ENCODE measurements at regions not wholly inside any gene's neighbourhood (a gene's known extent, or its start where the extent isn't known, plus 50 kb on each side); places are given as distances from the start of the nearest gene placed in this dataset.

GRCh38 chr10:121048749-121049148 is 197.6 kb downstream of the WDR11 start:
- no peaks in the 10 kb centered on the region for H3K79me2 ChIP-seq (ENCODE audit: insufficient read depth, low read length)
- H4K20me1 ChIP-seq (ENCODE audit: insufficient read depth), result no peaks in the 10 kb centered on the region
- no peak overlapping the region for H3K9ac ChIP-seq (ENCODE audit: low read length)
- H3K4me3 ChIP-seq (replicated peaks in 1 of 2; ENCODE audit: low read depth in 1 of 2, low read length in 2 of 2), result no peak overlapping the region
- no peaks in the 10 kb centered on the region for H3K36me3 ChIP-seq (ENCODE audit: control insufficient read depth in 1 of 2, insufficient read depth in 2 of 2, low read length in 2 of 2)
- no peak overlapping the region for H3K27ac ChIP-seq (ENCODE audit: low read depth, low read length)
- no peak for DNase-seq (ENCODE audit: low read depth, low spot score)
- H3K27me3 ChIP-seq (ENCODE audit: insufficient read depth, low read length), result no peaks in the 10 kb centered on the region
- no peaks in the 10 kb centered on the region for H3K9me3 ChIP-seq (ENCODE audit: control insufficient read depth in 1 of 2, insufficient read depth in 1 of 2, low read depth in 1 of 2, low read length in 2 of 2)
- RAD21 ChIA-PET (ENCODE audit: low non-redundant PET in 1 of 2, low total read pairs in 2 of 2, uncharacterized antibody in 2 of 2, unreplicated experiment in 2 of 2), result no interaction called here
- POLR2A ChIA-PET, result no interaction called here
- no peak overlapping the region for H2AFZ ChIP-seq (ENCODE audit: low read depth, low read length, poor library complexity, severe bottlenecking)
- no peak for TF ChIP-seq EZH2 (IDR thresholded peaks at IDR 0.05)
- no peak for TF ChIP-seq ATF3 (IDR thresholded peaks at IDR 0.05)
- no peak for TF ChIP-seq ZNF274 (IDR thresholded peaks at IDR 0.05; ENCODE audit: low read depth, low read length)
- TF ChIP-seq FOSL1 (IDR thresholded peaks at IDR 0.05; ENCODE audit: low read depth), result no peak
- no peak for TF ChIP-seq JUND (IDR thresholded peaks at IDR 0.05)
- no peak for TF ChIP-seq MAX (IDR thresholded peaks at IDR 0.05)
- TF ChIP-seq ZFX (IDR thresholded peaks at IDR 0.05), result no peak
- TF ChIP-seq ELF1 (IDR thresholded peaks at IDR 0.05; ENCODE audit: borderline replicate concordance, low read depth), result no peak
- no peak for TF ChIP-seq SIN3A (IDR thresholded peaks at IDR 0.05; ENCODE audit: low read depth)
- TF ChIP-seq CBX3 (IDR thresholded peaks at IDR 0.05; ENCODE audit: low read depth), result no peak
- no TSS peak for BruUV-seq (replicated peaks)
- H3K9me2 ChIP-seq (ENCODE audit: insufficient read depth), result no peaks in the 10 kb centered on the region
- no peak for ATAC-seq
- CTCF ChIA-PET, result no interaction called here
- no peaks in the 10 kb centered on the region for H3K4me1 ChIP-seq (ENCODE audit: control insufficient read depth in 1 of 2, insufficient read depth in 2 of 2, low read length in 2 of 2)
- intact Hi-C loops (cut with micrococcal nuclease), result no loop called here
- H3K4me2 ChIP-seq (ENCODE audit: low read length), result no peak overlapping the region

GRCh38 chr10:121049489-121049888 is 198.3 kb downstream of the WDR11 start:
- no TSS peak for BruUV-seq (replicated peaks)
- intact Hi-C loops (cut with micrococcal nuclease), result no loop called here
- H3K9me3 ChIP-seq (ENCODE audit: control insufficient read depth in 1 of 2, insufficient read depth in 1 of 2, low read depth in 1 of 2, low read length in 2 of 2), result no peaks in the 10 kb centered on the region
- TF ChIP-seq ZNF274 (IDR thresholded peaks at IDR 0.05; ENCODE audit: low read depth, low read length), result no peak
- H3K4me3 ChIP-seq (replicated peaks in 1 of 2; ENCODE audit: low read depth in 1 of 2, low read length in 2 of 2), result no peak overlapping the region
- H3K4me1 ChIP-seq (ENCODE audit: control insufficient read depth in 1 of 2, insufficient read depth in 2 of 2, low read length in 2 of 2), result no peaks in the 10 kb centered on the region
- ChIA-PET CTCF (no interaction called here), RAD21 (ENCODE audit: low non-redundant PET in 1 of 2, low total read pairs in 2 of 2, uncharacterized antibody in 2 of 2, unreplicated experiment in 2 of 2) (no interaction called here), POLR2A (no interaction called here)
- DNase-seq (ENCODE audit: low read depth, low spot score) (no peak), ATAC-seq (no peak)
- no peaks in the 10 kb centered on the region for H4K20me1 ChIP-seq (ENCODE audit: insufficient read depth)
- no peak overlapping the region for H2AFZ ChIP-seq (ENCODE audit: low read depth, low read length, poor library complexity, severe bottlenecking)
- H3K9ac ChIP-seq (ENCODE audit: low read length), result no peak overlapping the region
- H3K79me2 ChIP-seq (ENCODE audit: insufficient read depth, low read length), result no peaks in the 10 kb centered on the region
- no peak overlapping the region for H3K4me2 ChIP-seq (ENCODE audit: low read length)
- no peaks in the 10 kb centered on the region for H3K36me3 ChIP-seq (ENCODE audit: control insufficient read depth in 1 of 2, insufficient read depth in 2 of 2, low read length in 2 of 2)
- no peaks in the 10 kb centered on the region for H3K9me2 ChIP-seq (ENCODE audit: insufficient read depth)
- no peak overlapping the region for H3K27ac ChIP-seq (ENCODE audit: low read depth, low read length)
- H3K27me3 ChIP-seq (ENCODE audit: insufficient read depth, low read length), result no peaks in the 10 kb centered on the region
